GM12875 (cell line): ENCODE measurements at regions not wholly inside any gene's neighbourhood (a gene's known extent, or its start where the extent isn't known, plus 50 kb on each side); places are given as distances from the start of the nearest gene placed in this dataset.

Experiments
- H3K4me3 ChIP-seq: one replicate; pipeline ENCODE4 v1.5.1; 2011; ENCODE audit warnings: low read depth, low read length, control low read depth
- TF ChIP-seq, protein P1 (sequence below): IDR thresholded peaks from 2 replicates; pipeline ENCODE4 v1.5.1; 2011; ENCODE audit warnings: low read depth, mild to moderate bottlenecking, control low read depth, inconsistent platforms, low read length, moderate library complexity, borderline replicate concordance; ENCODE audit not compliant: insufficient read depth

GRCh38 chr1:22344329-22344630 lies 107.4 kb upstream of the ZBTB40 start:
- TF ChIP-seq, protein P1, sequence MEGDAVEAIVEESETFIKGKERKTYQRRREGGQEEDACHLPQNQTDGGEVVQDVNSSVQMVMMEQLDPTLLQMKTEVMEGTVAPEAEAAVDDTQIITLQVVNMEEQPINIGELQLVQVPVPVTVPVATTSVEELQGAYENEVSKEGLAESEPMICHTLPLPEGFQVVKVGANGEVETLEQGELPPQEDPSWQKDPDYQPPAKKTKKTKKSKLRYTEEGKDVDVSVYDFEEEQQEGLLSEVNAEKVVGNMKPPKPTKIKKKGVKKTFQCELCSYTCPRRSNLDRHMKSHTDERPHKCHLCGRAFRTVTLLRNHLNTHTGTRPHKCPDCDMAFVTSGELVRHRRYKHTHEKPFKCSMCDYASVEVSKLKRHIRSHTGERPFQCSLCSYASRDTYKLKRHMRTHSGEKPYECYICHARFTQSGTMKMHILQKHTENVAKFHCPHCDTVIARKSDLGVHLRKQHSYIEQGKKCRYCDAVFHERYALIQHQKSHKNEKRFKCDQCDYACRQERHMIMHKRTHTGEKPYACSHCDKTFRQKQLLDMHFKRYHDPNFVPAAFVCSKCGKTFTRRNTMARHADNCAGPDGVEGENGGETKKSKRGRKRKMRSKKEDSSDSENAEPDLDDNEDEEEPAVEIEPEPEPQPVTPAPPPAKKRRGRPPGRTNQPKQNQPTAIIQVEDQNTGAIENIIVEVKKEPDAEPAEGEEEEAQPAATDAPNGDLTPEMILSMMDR: no peak
- no peak overlapping the region for H3K4me3 ChIP-seq

- TF ChIP-seq, protein P1: no peak
These were observed 106.6 kb upstream of the ZBTB40 start for GRCh38 chr1:22344851-22345560.

GRCh38 chr1:22347854-22348760 lies 103.5 kb upstream of the ZBTB40 start:
- TF ChIP-seq, protein P1: no peak

More at GRCh38 chr1:22344851-22345560, 106.6 kb upstream of the ZBTB40 start:
- no peak overlapping the region for H3K4me3 ChIP-seq

GRCh38 chr1:22349362-22350043 lies 102.1 kb upstream of the ZBTB40 start:
- H3K4me3 ChIP-seq: no peak overlapping the region
- TF ChIP-seq, protein P1: no peak

More at GRCh38 chr1:22347854-22348760, 103.5 kb upstream of the ZBTB40 start:
- H3K4me3 ChIP-seq: no peak overlapping the region

- TF ChIP-seq, protein P1: no peak
- no peak overlapping the region for H3K4me3 ChIP-seq
These were observed 101.3 kb upstream of the ZBTB40 start for GRCh38 chr1:22350171-22350923.

GRCh38 chr1:22350924-22351767 lies 100.5 kb upstream of the ZBTB40 start:
- no peak overlapping the region for H3K4me3 ChIP-seq
- TF ChIP-seq, protein P1: no peak
